ENCODE measurements at regions not wholly inside any gene's neighbourhood (a gene's known extent, or its start where the extent isn't known, plus 50 kb on each side); places are given as distances from the start of the nearest gene placed in this dataset.

GRCh38 chr5:156095709-156096241 lies 231.2 kb upstream of the SGCD start:
- H3K9me3 Mint-ChIP-seq: peaks cover 63% of the 10 kb centered on the region
- H3K27me3 Mint-ChIP-seq (ENCODE audit: insufficient read depth): no peaks in the 10 kb centered on the region
- no peaks in the 10 kb centered on the region for H3K4me1 Mint-ChIP-seq (ENCODE audit: low read depth)
- no peak for DNase-seq
- no peaks in the 10 kb centered on the region for H3K36me3 Mint-ChIP-seq (ENCODE audit: low read depth)
- no peak overlapping the region for H3K4me3 Mint-ChIP-seq
- H3K27ac Mint-ChIP-seq: no peak overlapping the region
- TF ChIP-seq CTCF (IDR thresholded peaks at IDR 0.05): no peak

GRCh38 chr5:156096259-156096658 lies 230.7 kb upstream of the SGCD start:
- H3K4me3 Mint-ChIP-seq: no peak overlapping the region
- no peaks in the 10 kb centered on the region for H3K27me3 Mint-ChIP-seq (ENCODE audit: insufficient read depth)
- TF ChIP-seq CTCF (IDR thresholded peaks at IDR 0.05): no peak
- no peaks in the 10 kb centered on the region for H3K36me3 Mint-ChIP-seq (ENCODE audit: low read depth)
- no peak overlapping the region for H3K27ac Mint-ChIP-seq
- H3K4me1 Mint-ChIP-seq (ENCODE audit: low read depth): no peaks in the 10 kb centered on the region
- H3K9me3 Mint-ChIP-seq: peaks cover 64% of the 10 kb centered on the region
- no peak for DNase-seq

GRCh38 chr5:156103155-156103885 lies 223.6 kb upstream of the SGCD start:
- Mint-ChIP-seq H3K4me1 (ENCODE audit: low read depth) (no peaks in the 10 kb centered on the region), H3K36me3 (ENCODE audit: low read depth) (no peaks in the 10 kb centered on the region), H3K27ac (no peak overlapping the region), H3K4me3 (no peak overlapping the region), H3K27me3 (ENCODE audit: insufficient read depth) (no peaks in the 10 kb centered on the region; the same call in 1 of the 2 replicates), H3K9me3 (peaks cover 32% of the 10 kb centered on the region)
- TF ChIP-seq CTCF (IDR thresholded peaks at IDR 0.05): no peak
- no peak for DNase-seq

- Mint-ChIP-seq H3K27me3 (ENCODE audit: insufficient read depth) (no peaks in the 10 kb centered on the region; the same call in 1 of the 2 replicates), H3K4me3 (no peak overlapping the region), H3K27ac (no peak overlapping the region), H3K36me3 (ENCODE audit: low read depth) (no peaks in the 10 kb centered on the region), H3K4me1 (ENCODE audit: low read depth) (no peaks in the 10 kb centered on the region), H3K9me3 (peaks cover 29% of the 10 kb centered on the region)
- no peak for DNase-seq
- no peak for TF ChIP-seq CTCF (IDR thresholded peaks at IDR 0.05)
These were observed 217.5 kb upstream of the SGCD start for GRCh38 chr5:156109317-156110023.

GRCh38 chr5:156119692-156120091 lies 207.3 kb upstream of the SGCD start:
- no peaks in the 10 kb centered on the region for H3K4me1 Mint-ChIP-seq (ENCODE audit: low read depth)

More at GRCh38 chr5:156119692-156120091, 207.3 kb upstream of the SGCD start:
- TF ChIP-seq CTCF (IDR thresholded peaks at IDR 0.05): no peak
- Mint-ChIP-seq H3K27me3 (ENCODE audit: insufficient read depth) (no peaks in the 10 kb centered on the region), H3K4me3 (no peak overlapping the region), H3K36me3 (ENCODE audit: low read depth) (no peaks in the 10 kb centered on the region; the same call in 1 of the 2 replicates), H3K27ac (no peak overlapping the region), H3K9me3 (peaks cover 22% of the 10 kb centered on the region)
- DNase-seq: no peak
